ENCODE measurements at regions not wholly inside any gene's neighbourhood (a gene's known extent, or its start where the extent isn't known, plus 50 kb on each side); places are given as distances from the start of the nearest gene placed in this dataset.
"Not testable (repeated sequence)": the region's sequence is repeated elsewhere in the genome, so short reads cannot be mapped to it uniquely, and the experiment has no call there.

DNA sequence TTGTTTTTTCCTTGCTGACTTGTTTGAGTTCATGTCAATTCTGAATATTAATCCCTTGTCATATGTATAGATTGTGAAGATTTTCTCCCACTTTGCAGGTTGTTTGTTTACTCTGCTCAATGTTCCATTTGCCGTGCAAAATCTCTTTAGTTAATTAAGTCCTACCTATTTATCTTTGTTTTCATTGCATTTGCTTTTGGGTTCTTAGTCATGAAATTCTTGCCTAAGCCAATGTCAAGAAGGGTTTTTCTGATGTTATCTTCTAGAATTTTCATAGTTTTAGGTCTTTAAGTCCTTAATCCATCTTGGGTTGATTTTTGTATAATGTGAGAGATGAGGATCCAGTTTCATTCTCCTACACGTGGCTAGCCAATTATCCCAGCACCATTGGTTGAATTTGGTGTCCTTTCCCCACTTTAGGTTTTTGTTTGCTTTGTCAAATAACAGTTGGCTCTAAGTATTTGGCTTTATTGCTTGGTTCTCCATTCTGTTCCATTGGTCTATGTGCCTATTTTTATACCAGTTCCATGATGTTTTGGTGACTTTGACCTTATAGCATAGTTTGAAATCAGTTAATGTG lies 163.1 kb upstream of the PGR start:
- DNase-seq (ENCODE audit: low spot score), result no peak

DNA sequence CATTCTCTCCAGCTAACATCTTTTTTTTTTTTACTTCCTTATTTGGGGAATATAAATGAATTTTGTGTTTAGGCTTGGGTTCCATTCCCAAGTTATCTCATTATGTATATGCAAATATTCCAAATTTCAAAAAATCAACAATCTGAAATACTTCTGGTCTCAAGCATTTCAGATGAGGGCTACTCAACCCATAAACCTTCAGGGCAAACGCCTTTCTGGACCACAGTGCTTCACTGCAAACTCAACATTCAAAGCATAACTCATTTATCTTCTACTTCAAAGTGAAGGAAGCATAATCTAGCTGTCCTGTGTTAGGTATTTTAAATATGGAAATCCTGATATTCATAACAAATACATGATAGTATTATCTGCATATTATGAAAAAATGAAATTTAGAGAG lies 161.7 kb upstream of the PGR start:
- DNase-seq (ENCODE audit: low spot score), result no peak

DNA sequence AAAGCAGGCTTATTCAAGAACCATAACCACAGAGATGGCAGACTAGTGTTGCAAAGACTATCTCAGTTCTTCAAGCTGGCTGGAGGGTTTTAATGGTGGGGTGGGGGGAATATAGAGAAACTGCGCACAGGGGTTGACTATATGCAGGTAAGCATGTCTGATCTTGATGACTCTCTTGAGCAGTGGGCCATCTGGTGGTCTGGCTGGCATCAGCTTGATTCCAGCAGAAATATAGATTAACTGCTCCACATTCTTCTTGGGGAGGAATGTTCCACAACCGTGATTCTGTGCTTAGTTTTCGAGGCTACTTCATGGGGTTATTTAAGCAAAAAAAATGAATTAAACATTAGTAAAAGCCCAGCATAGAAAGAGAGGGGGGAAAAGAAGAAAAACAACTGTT lies 158.8 kb upstream of the PGR start:
- DNase-seq (ENCODE audit: low spot score), result no peak

DNA sequence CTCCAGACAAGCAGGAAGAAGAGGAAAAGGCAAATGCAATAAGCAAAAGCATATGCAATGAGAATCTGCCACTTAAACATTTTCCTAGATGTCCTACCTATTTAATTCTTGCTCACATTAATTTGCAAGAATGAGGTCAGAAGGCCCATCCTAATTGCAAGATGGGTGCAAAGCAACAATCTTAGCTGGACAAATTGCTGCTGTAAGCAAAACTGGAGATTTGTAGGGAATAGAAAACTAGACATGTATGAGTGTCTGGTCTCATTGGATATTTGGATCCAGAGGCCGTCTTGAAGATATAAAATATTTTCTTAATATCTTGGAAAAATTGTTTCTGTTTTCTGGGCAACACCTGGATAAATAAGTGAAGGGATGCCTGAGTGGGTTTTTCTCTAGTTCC lies 150.1 kb upstream of the PGR start:
- no peak for DNase-seq (ENCODE audit: low spot score)

DNA sequence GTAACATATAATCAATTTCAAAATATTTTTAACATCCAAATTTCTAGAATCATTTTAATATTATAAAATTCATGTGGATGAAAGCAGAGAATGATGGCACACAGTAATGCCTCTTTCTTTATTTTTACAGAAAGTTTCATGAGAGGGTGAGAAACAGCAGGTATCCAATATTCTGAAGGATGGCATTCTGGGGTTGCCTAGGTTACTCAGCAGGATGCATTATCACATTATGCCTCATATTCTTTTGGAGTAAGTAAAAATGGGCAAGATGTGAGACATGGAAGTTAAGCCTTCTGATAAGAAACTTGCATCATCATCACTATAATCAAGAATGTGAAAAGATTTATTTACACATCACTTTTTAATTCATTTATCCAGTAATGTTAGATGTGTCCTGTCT lies 148.7 kb upstream of the PGR start:
- DNase-seq (ENCODE audit: low spot score), result no peak

DNA sequence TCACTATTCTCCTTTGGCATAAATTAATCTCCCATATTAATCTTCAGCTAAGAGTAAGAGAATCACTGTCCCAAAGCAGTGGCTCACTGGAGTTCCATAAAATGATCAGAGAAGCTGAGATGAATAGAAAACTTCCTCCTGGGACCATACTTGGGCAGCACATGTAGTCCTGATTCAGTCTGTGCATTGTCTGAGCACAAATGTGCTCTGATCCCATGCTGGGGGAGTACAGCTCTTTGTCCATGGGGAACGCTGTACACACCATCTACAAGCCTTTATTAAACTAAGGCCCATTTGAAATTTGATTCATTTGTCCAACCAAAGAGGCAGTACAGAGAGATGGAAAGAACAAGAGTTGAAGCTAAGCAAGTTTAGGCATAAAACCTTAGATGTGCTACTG lies 147.4 kb upstream of the PGR start:
- DNase-seq (ENCODE audit: low spot score), result no peak

DNA sequence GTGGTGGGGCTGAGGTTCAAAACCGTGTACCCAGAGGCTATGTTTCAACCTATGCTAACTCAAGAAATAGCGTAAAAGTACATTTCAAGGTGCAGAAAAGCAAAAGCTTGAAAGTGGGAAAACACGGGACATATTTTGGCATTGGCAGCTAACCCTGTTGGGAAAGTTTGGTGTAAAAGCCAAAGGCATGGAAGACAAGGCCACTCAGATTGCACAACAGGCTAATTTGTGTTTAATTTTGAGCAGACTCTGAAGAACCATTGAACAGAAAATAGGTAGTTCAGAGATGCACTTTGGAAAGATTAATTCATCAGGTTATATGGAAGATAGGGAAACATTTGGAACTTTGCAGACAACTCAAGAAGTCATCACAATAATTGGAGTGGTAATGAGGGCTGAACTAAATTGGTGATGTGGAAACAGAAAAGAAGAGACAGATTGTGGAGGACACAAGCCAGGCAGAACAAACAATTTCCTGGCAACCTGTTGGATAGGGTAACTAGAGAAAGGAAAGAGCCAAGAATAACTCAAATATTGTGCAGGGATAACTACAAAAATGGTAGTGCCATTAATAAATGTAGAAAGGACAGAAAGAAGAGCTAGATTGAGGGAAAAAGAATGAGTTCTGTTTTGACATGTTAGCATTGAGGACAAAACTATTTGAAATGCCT lies 140.5 kb upstream of the PGR start:
- no peak for DNase-seq (ENCODE audit: low spot score)

DNA sequence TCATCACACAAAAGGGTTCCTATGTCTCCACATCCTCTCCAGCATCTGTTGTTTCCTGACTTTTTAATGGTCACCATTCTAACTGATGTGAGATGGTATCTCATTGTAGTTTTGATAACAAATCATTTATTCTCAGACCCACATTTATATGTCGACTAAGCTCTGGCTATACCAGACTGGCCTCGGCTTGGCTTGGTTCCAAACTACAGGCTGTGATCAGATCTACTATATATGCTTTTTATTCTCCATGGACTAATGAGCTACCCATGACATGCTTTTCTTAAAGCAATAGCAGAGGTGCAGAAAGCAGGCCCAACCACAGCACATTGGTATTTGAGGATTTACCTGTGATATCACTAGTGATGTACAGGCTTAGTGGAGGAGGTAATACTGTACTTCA lies 139.8 kb upstream of the PGR start:
- DNase-seq (ENCODE audit: low spot score), result no peak

DNA sequence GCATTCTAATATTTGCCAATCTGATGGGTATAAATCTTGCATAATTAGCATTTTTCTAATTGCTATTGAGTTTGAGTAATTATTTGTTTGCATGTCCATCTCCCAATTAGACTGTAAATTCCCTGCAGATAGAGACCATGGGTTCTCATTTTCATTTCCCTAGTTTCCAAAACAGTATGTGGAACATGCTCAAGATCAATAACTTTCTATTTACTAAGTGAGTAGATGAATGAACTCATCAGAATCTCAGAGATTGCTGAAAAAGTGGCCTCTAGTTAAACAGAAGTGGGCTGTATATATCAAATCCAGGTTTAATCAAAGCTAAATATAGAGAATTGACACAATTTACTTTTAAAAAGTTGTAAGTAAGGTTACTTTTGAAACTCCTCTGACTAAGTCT lies 138.0 kb upstream of the PGR start:
- DNase-seq (ENCODE audit: low spot score), result no peak

DNA sequence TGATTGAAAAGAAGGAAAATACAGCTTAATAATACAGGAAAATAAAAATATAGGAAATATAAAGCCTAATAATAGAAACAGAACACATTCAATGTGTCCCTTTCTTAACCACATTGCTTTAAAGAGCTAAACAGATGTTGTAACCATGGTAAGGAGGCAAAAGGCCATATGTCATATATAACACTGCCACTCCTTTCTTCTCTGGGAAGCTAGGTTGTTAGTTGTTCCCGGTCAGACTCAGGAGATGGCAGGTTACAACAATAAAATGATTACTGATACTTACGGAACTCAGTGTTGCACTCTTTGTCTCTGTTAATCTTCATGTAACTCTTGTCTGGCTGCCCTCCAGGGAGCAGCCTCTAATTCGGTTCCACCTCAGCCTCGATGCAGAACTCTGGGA lies 134.7 kb upstream of the PGR start:
- no peak for DNase-seq (ENCODE audit: low spot score)

DNA sequence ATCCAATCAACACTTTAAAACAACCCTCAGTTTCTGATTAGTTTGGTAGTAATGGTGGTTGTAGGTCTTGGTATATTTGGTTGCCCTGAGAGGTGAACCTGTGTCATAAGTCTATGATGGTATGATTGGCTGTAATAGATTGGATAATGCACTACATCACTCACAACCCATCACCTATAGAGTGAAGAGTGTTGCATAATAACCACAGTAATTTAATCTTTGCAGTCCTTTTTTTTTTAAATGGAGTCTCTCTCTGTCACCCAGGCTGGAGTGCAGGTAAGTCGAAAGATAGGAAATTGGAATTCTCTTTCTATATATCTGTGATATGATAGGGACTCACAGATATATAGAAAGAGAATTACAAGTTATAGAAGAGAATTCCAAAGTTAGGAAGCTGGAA lies 133.4 kb upstream of the PGR start:
- no peak for DNase-seq (ENCODE audit: low spot score)

DNA sequence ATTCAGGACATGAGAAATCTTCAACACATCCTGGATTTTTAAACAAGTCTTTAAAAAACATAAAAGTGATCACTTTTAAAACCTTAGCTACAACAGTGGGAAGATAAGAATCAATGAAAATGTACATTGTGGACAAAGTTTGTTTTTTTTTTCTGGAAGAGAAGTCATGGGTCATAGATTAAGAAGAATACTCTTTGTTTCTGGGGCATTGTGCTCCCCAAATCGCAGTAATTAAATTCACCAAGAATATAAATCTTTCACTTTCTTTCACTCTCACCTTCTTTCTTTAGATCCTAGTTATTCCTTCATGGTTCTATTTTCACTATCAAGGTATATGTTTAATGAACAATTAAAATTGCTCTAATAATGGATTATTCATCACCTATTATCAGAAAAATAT lies 132.6 kb upstream of the PGR start:
- DNase-seq (ENCODE audit: low spot score), result no peak

DNA sequence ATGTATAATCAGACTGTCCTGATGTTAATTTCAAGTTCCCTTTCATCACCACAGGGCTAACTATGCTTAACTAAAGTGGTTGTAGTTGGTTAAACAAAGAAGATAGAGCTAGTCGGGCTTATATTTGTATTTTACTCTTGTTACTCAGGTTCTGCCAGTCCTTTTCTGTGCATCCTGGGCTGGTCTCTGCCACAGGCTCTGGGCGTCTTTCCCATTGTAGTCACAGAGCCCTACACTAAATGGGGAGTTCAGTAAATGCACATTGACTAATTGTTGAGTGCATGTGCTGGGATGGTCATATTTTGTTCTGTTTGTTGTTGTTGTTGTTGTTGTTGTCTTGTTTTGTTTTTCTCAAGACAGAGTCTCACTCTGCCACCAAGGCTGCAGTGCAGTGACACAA lies 125.4 kb upstream of the PGR start:
- no peak for DNase-seq (ENCODE audit: low spot score)

DNA sequence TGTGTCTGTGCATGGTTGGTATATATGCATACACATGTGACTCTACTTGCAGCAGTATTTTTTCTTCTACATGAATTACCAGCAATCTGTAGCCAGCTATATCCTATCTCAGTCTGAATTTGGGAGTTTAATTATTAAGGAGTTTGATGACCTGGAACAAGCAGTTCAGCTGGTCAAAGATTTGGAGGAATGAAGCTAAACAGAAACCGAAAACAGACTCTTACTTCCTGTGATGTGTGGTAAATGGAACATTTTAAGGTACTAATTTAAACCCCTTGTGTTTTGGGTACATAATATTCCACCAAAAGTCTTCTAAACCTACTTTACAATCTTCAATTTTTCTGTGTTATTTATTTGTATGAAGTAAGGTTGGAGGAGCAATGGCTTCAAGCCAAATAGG lies 124.4 kb upstream of the PGR start:
- DNase-seq (ENCODE audit: low spot score), result no peak

DNA sequence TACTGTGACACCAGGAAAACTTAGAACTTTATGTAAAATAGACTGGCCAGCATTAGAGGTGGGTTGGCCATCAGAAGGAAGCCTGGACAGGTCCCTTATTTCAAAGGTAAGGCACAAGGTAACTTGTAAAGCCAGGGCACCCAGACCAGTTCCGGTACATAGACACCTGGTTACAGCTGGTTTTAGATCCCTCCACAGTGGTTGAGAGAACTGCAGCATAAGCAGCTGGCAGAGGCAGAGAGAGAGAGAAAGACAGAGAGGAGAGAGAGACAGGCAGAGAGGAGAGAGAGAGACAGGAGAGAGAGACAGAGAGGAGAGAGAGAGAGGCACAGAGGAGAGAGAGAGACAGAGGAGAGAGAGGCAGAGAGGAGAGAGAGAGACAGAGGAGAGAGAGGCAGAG lies 116.0 kb upstream of the PGR start:
- not testable (repeated sequence) for DNase-seq (ENCODE audit: low spot score)

DNA sequence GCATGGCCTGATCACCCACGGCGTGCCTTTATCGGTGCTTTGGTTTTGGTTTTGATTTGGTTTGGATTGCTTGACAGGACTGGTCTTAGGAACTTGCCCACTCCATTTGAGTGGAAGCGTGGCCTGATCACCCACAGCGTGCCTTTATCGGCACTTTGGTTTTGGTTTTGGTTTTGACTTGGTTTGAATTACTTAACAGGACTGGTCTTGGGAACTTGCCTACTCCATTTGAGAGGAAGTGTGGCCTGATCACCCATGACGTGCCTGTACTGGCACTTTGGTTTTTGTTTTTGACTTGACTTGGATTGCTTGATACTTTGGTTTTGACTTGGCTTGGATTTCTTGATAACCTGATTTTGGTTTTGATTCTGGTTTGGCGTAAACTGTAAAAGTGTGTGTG lies 115.5 kb upstream of the PGR start:
- not testable (repeated sequence) for DNase-seq (ENCODE audit: low spot score)

DNA sequence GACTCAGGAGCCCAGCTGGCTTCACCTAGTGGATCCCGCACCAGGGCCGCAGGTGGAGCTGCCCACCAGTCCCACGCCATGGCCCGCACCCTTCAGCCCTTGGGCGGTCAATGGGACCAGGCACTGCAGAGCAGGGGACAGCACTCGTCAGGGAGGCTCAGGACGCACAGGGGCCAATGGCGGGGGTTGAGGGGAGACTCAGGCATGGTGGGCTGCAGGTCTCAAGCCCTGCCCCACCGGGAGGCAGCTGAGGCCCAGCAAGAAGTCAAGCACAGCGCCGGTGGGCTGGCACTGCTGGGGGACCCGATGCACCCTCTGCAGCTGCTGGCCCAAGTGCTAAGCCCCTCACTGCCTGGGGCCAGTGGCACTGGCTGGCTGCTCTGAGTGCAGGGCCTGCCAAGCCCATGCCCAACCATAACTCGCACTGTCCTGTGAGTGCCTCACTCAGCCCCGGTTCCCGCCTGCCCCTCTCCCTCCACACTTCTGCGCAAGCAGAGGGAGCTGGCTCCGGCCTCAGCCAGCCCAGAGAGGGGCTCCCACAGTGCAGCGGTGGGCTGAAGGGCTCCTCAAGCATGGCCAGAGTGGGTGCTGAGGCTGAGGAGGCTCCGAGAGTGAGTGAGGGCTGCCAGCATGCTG lies 111.7 kb upstream of the PGR start:
- DNase-seq (ENCODE audit: low spot score), result no peak

DNA sequence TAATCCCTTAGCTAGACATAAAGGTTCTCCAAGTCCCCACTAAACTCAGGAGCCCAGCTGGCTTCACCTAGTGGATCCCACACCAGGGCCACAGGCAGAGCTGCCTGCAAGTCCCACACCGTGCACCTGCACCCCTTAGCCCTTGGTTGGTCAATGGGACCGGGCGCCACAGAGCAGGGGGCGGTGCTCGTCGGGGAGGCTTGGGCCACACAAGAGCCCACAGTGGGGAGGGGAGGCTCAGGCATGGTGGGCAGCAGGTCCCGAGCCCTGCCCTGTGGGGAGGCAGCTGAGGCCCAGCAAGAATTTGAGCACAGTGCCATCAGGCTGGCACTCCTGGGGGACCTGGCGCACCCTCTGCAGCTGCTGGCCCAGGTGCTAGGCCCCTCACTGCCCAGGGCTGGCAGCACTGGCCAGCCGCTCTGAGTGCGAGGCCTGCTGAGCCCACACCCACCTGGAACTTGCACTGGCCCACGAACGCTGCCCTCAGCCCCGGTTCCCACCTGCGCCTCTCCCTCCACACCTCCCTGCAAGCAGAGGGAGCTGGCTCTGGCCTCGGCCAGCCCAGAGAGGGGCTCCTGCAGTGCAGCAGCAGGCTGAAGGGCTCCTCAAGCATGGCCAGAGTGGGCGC lies 101.7 kb upstream of the PGR start:
- not testable (repeated sequence) for DNase-seq (ENCODE audit: low spot score)

DNA sequence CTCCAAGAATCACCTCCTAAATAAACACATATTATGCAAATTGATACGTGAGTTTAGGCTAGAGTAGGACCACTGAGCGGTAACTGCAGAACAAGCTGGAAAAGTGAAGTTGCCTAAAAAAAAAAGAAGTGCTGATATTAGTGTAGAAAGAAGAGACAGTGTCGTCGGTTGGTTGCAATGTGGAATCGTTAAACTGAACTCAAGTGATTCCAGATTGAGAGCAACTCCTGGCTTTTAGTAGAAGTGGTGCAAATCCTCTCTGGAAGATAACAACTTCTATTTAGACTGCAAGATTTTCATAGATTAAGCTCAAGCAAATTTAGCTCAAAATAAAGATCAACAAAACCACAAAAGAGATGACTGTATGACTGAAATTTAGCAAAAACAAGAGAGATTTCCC lies 97.0 kb upstream of the PGR start:
- DNase-seq (ENCODE audit: low spot score), result no peak

DNA sequence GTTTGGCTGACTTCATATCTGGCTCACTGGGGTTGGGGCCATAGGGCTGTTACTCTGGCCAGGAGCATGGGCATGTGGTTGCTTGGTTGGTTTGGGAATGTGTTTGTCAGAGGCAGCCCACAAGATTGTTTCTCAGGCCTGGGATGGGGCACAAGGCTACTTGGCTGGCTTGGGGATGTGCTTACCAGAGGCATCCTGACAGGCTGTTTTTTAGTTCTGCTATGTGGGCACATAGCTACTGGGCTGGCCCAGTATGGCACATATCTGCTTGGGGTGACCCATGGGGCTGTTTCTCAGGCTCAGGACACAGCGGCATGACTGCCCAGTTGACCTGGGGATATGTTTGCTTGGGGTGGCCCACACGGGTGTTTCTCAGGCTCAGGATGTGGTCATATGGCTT lies 94.6 kb upstream of the PGR start:
- no peak for DNase-seq (ENCODE audit: low spot score)

DNA sequence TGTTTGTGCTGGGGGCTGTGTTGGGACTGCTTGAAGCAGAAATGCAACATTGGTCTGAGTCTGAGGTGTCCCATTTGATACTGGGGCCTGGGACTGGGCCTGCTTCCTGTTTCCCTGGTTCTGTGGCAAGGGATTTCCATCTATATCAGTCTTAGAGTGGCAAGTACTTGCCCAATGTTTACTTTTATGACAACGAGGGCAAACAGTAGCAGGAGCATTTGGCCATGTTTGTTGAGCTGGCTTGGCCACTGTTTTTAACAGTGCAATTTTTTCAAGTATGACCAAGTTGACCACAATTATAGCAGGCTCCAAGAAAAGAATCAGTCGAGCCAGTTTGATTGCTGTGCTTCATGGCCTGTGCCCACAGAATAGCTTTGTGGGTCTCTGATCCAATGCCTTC lies 88.5 kb upstream of the PGR start:
- DNase-seq (ENCODE audit: low spot score), result not testable (repeated sequence)

DNA sequence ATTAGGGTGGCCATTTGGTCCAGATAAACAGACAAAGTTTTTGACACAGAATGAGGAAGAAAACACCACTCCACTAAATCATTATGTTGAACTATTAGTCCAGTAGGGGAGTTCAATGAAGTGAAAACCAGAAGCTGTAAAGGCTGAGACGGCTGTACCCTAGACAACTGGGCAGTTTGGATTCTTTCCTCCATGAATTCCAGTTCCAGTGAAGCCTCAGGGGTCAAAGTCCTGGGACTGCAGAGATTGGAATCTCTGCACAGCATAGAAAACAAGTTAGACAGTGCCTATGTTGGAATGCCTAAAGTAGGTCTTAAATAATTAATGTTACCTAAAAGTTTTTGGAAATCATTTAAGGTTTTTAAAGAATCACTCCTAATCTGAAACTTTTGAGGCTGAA lies 86.5 kb upstream of the PGR start:
- DNase-seq (ENCODE audit: low spot score), result not testable (repeated sequence)

DNA sequence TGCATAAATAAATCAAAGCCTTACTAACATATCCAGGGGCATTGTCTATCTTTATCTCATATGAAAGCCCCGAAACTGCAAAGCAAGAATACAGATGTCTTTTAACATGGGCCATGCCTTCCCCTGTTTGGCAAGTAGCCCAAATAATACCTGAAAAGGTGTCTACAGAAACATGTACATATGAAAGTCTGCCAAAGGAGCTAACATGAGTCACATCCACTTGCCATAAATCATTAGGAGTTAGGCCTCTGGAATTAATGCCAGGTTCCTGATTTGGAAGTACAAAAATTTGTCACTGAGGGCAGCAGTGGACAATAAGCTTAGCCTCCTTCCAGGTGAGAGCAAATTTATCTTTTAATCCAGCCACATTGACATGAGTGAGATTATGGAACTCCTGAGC lies 85.5 kb upstream of the PGR start:
- DNase-seq (ENCODE audit: low spot score), result no peak

All from putamen (tissue), 1 donor.